GM04503 (cell line): ENCODE measurements at regions not wholly inside any gene's neighbourhood (a gene's known extent, or its start where the extent isn't known, plus 50 kb on each side); places are given as distances from the start of the nearest gene placed in this dataset.
"Not testable (repeated sequence)": the region's sequence is repeated elsewhere in the genome, so short reads cannot be mapped to it uniquely, and the experiment has no call there.

Source experiments
- DNase-seq: peaks from one replicate; pipeline ENCODE4 v3.0.0-alpha.2; 2012; ENCODE audit warnings: low read depth

GRCh38 chr4:106594291-106594952 is 225.8 kb upstream of the GIMD1 start:
- DNase-seq, result no peak

GRCh38 chr4:106588891-106589290 is 220.3 kb upstream of the GIMD1 start:
- DNase-seq, result no peak

GRCh38 chr4:106587558-106587957 is 219.0 kb upstream of the GIMD1 start:
- peak; percentile 86 for DNase-seq

- no peak for DNase-seq
Observed at GRCh38 chr4:106585915-106586349, 217.4 kb upstream of the GIMD1 start.

- no peak for DNase-seq
Observed at GRCh38 chr4:106584337-106584989, 215.9 kb upstream of the GIMD1 start.

GRCh38 chr4:106583567-106583966 is 215.0 kb upstream of the GIMD1 start:
- peak; percentile 98 for DNase-seq

- DNase-seq, result no peak
Observed at GRCh38 chr4:106583108-106583507, 214.5 kb upstream of the GIMD1 start.

GRCh38 chr4:106582103-106582502 is 213.5 kb upstream of the GIMD1 start:
- DNase-seq, result no peak

GRCh38 chr4:106579236-106579635 is 210.7 kb upstream of the GIMD1 start:
- DNase-seq, result no peak

- peak; percentile 54 for DNase-seq
Observed at GRCh38 chr4:106569146-106570031, 200.8 kb upstream of the GIMD1 start.

GRCh38 chr4:106565727-106566126 is 197.1 kb upstream of the GIMD1 start:
- DNase-seq, result no peak

- not testable (repeated sequence) for DNase-seq
Observed at GRCh38 chr4:106563637-106564036, 195.1 kb upstream of the GIMD1 start.

GRCh38 chr4:106551724-106552123 is 183.1 kb upstream of the GIMD1 start:
- DNase-seq, result no peak

GRCh38 chr4:106548446-106549044 is 180.0 kb upstream of the GIMD1 start:
- DNase-seq, result no peak

- no peak for DNase-seq
Observed at GRCh38 chr4:106546370-106546769, 177.8 kb upstream of the GIMD1 start.

GRCh38 chr4:106542609-106543008 is 174.0 kb upstream of the GIMD1 start:
- DNase-seq, result not testable (repeated sequence)

GRCh38 chr4:106541253-106541652 is 172.7 kb upstream of the GIMD1 start:
- peak; percentile 35 for DNase-seq

GRCh38 chr4:106530821-106531220 is 162.2 kb upstream of the GIMD1 start:
- DNase-seq, result peak; percentile 75

- DNase-seq, result peak; percentile 1
Observed at GRCh38 chr4:106530024-106530361, 161.4 kb upstream of the GIMD1 start.

GRCh38 chr4:106529348-106530023 is 160.9 kb upstream of the GIMD1 start:
- DNase-seq, result peak; percentile 24

- DNase-seq, result no peak
Observed at GRCh38 chr4:106527316-106527715, 158.7 kb upstream of the GIMD1 start.

GRCh38 chr4:106525425-106525824 is 156.8 kb upstream of the GIMD1 start:
- not testable (repeated sequence) for DNase-seq
